Subcutaneous abdominal adipose tissue (tissue), 5 donors: ENCODE measurements at regions not wholly inside any gene's neighbourhood (a gene's known extent, or its start where the extent isn't known, plus 50 kb on each side); places are given as distances from the start of the nearest gene placed in this dataset.

Experiments used
- H3K27ac ChIP-seq: one replicate; pipeline ENCODE4 v1.7.0; 2013; ENCODE audit warnings: low read depth, mild to moderate bottlenecking, inconsistent platforms, low read length, moderate library complexity
- H3K27me3 ChIP-seq, 5 donors: one replicate each; pipeline ENCODE4 v1.7.0; 2013; ENCODE audit warnings: low read length in 5 of 5, inconsistent platforms in 1 of 5; ENCODE audit not compliant: control insufficient read depth in 5 of 5, insufficient read depth in 4 of 5
- H3K36me3 ChIP-seq, 5 donors: one replicate each; pipeline ENCODE4 v1.7.0; 2013; ENCODE audit warnings: low read length in 5 of 5; ENCODE audit not compliant: control insufficient read depth in 5 of 5, insufficient read depth in 5 of 5
- H3K4me1 ChIP-seq, 5 donors: one replicate each; pipeline ENCODE4 v1.7.0; 2013; ENCODE audit warnings: low read length in 5 of 5, mild to moderate bottlenecking in 3 of 5, moderate library complexity in 1 of 5; ENCODE audit not compliant: control insufficient read depth in 5 of 5, insufficient read depth in 5 of 5
- H3K4me3 ChIP-seq, 5 donors: one replicate each; pipeline ENCODE4 v1.7.0; 2013; ENCODE audit warnings: low read length in 5 of 5, low read depth in 1 of 5
- H3K9ac ChIP-seq, 5 donors: one replicate each; pipeline ENCODE4 v1.7.0; 2013; ENCODE audit warnings: low read length in 5 of 5, mild to moderate bottlenecking in 4 of 5, moderate library complexity in 3 of 5
- H3K9me3 ChIP-seq, 5 donors: one replicate each; pipeline ENCODE4 v1.7.0; 2013; ENCODE audit warnings: low read length in 5 of 5; ENCODE audit not compliant: control insufficient read depth in 5 of 5
- donor health status: healthy.
- donor health status: healthy.
- donor health status: healthy.
- donor health status: healthy.
- donor health status: healthy.

GRCh38 chr2:194135463-194135862 is 1521.6 kb upstream of the SLC39A10 start:
- Histone ChIP-seq H3K27ac (no peak overlapping the region), H3K36me3 (no peaks in the 10 kb centered on the region)

GRCh38 chr2:194128810-194129209 is 1528.2 kb upstream of the SLC39A10 start:
- Histone ChIP-seq H3K4me1 (no peaks in the 10 kb centered on the region), H3K9ac (no peak overlapping the region), H3K4me3 (no peak overlapping the region), H3K36me3 (no peaks in the 10 kb centered on the region), H3K9me3 (peaks cover 2 to 10% (median 6%) of the 10 kb centered on the region in 5 donors), H3K27me3 (no peaks in the 10 kb centered on the region), H3K27ac (no peak overlapping the region)

More at GRCh38 chr2:194135463-194135862, 1521.6 kb upstream of the SLC39A10 start:
- H3K27me3 ChIP-seq: no peaks in the 10 kb centered on the region
- no peak overlapping the region for H3K9ac ChIP-seq
- H3K9me3 ChIP-seq: no peaks in the 10 kb centered on the region
- H3K4me3 ChIP-seq: no peak overlapping the region
- H3K4me1 ChIP-seq: no peaks in the 10 kb centered on the region

- H3K27me3 ChIP-seq: no peaks in the 10 kb centered on the region
- peaks cover 2 to 10% (median 6%) of the 10 kb centered on the region in 5 donors for H3K9me3 ChIP-seq
- H3K4me3 ChIP-seq: no peak overlapping the region
- no peaks in the 10 kb centered on the region for H3K4me1 ChIP-seq
- H3K9ac ChIP-seq: no peak overlapping the region
- no peak overlapping the region for H3K27ac ChIP-seq
- H3K36me3 ChIP-seq: no peaks in the 10 kb centered on the region
Observed at GRCh38 chr2:194126418-194126817, 1530.6 kb upstream of the SLC39A10 start.

GRCh38 chr2:194116861-194117260 is 1540.2 kb upstream of the SLC39A10 start:
- no peaks in the 10 kb centered on the region for H3K4me1 ChIP-seq
- H3K9ac ChIP-seq: no peak overlapping the region
- no peak overlapping the region for H3K4me3 ChIP-seq
- H3K27ac ChIP-seq: no peak overlapping the region
- no peaks in the 10 kb centered on the region for H3K27me3 ChIP-seq
- no peaks in the 10 kb centered on the region for H3K36me3 ChIP-seq
- no peaks in the 10 kb centered on the region for H3K9me3 ChIP-seq

- H3K27ac ChIP-seq: no peak overlapping the region
- H3K4me1 ChIP-seq: no peaks in the 10 kb centered on the region
- H3K4me3 ChIP-seq: no peak overlapping the region
- H3K27me3 ChIP-seq: no peaks in the 10 kb centered on the region
- no peaks in the 10 kb centered on the region for H3K36me3 ChIP-seq
- H3K9me3 ChIP-seq: no peaks in the 10 kb centered on the region
- no peak overlapping the region for H3K9ac ChIP-seq
Observed at GRCh38 chr2:194105358-194105757, 1551.7 kb upstream of the SLC39A10 start.

GRCh38 chr2:194104687-194105086 is 1552.3 kb upstream of the SLC39A10 start:
- Histone ChIP-seq H3K4me1 (no peaks in the 10 kb centered on the region), H3K4me3 (no peak overlapping the region), H3K27me3 (no peaks in the 10 kb centered on the region), H3K9me3 (no peaks in the 10 kb centered on the region), H3K27ac (no peak overlapping the region), H3K9ac (no peak overlapping the region), H3K36me3 (no peaks in the 10 kb centered on the region)

- Histone ChIP-seq H3K4me3 (no peak overlapping the region), H3K27ac (no peak overlapping the region), H3K27me3 (no peaks in the 10 kb centered on the region), H3K4me1 (no peaks in the 10 kb centered on the region), H3K9me3 (no peaks in the 10 kb centered on the region), H3K9ac (no peak overlapping the region), H3K36me3 (no peaks in the 10 kb centered on the region)
Observed at GRCh38 chr2:194103941-194104659, 1552.9 kb upstream of the SLC39A10 start.

- no peak overlapping the region for H3K9ac ChIP-seq
- H3K4me1 ChIP-seq: no peaks in the 10 kb centered on the region
- no peaks in the 10 kb centered on the region for H3K27me3 ChIP-seq
- H3K27ac ChIP-seq: no peak overlapping the region
- H3K36me3 ChIP-seq: no peaks in the 10 kb centered on the region
- no peaks in the 10 kb centered on the region for H3K9me3 ChIP-seq
- no peak overlapping the region for H3K4me3 ChIP-seq
Observed at GRCh38 chr2:194102546-194102945, 1554.5 kb upstream of the SLC39A10 start.

- H3K4me1 ChIP-seq: no peaks in the 10 kb centered on the region
- H3K4me3 ChIP-seq: no peak overlapping the region
- H3K9ac ChIP-seq: no peak overlapping the region
- no peaks in the 10 kb centered on the region for H3K9me3 ChIP-seq
- no peaks in the 10 kb centered on the region for H3K27me3 ChIP-seq
- H3K36me3 ChIP-seq: no peaks in the 10 kb centered on the region
- no peak overlapping the region for H3K27ac ChIP-seq
Observed at GRCh38 chr2:194100201-194100600, 1556.8 kb upstream of the SLC39A10 start.

- Histone ChIP-seq H3K9ac (no peak overlapping the region), H3K9me3 (no peaks in the 10 kb centered on the region), H3K36me3 (no peaks in the 10 kb centered on the region), H3K4me3 (no peak overlapping the region), H3K4me1 (no peaks in the 10 kb centered on the region), H3K27ac (no peak overlapping the region), H3K27me3 (no peaks in the 10 kb centered on the region)
Observed at GRCh38 chr2:194096402-194096801, 1560.6 kb upstream of the SLC39A10 start.
